ENCODE measurements at regions not wholly inside any gene's neighbourhood (a gene's known extent, or its start where the extent isn't known, plus 50 kb on each side); places are given as distances from the start of the nearest gene placed in this dataset.

GRCh38 chr20:60950561-60950960, 301.5 kb upstream of the CDH4 start:
- no peaks in the 10 kb centered on the region for H3K27me3 Mint-ChIP-seq
- no peak overlapping the region for H3K27ac Mint-ChIP-seq
- DNase-seq (ENCODE audit: low spot score in 2 of 2) (no peak), ATAC-seq (ENCODE audit: low read depth) (no peak)
- H3K4me1 Mint-ChIP-seq = no peaks in the 10 kb centered on the region
- no peaks in the 10 kb centered on the region for H3K36me3 Mint-ChIP-seq
- no peak overlapping the region for H3K4me3 Mint-ChIP-seq
- peaks cover 13% of the 10 kb centered on the region for H3K9me3 Mint-ChIP-seq

- DNase-seq (ENCODE audit: low spot score in 2 of 2) = no peak
Measured at GRCh38 chr20:60950974-60951373, 301.1 kb upstream of the CDH4 start.

GRCh38 chr20:60952861-60953260, 299.2 kb upstream of the CDH4 start:
- Mint-ChIP-seq H3K27ac (no peak overlapping the region), H3K9me3 (peaks cover 12% of the 10 kb centered on the region), H3K27me3 (no peaks in the 10 kb centered on the region), H3K36me3 (no peaks in the 10 kb centered on the region), H3K4me3 (no peak overlapping the region), H3K4me1 (no peaks in the 10 kb centered on the region)
- ATAC-seq (ENCODE audit: low read depth) = no peak
- DNase-seq (ENCODE audit: low spot score in 2 of 2) = no peak

More at GRCh38 chr20:60950974-60951373, 301.1 kb upstream of the CDH4 start:
- no peak overlapping the region for H3K27ac Mint-ChIP-seq
- H3K36me3 Mint-ChIP-seq = no peaks in the 10 kb centered on the region
- H3K4me1 Mint-ChIP-seq = no peaks in the 10 kb centered on the region
- ATAC-seq (ENCODE audit: low read depth) = no peak
- H3K27me3 Mint-ChIP-seq = no peaks in the 10 kb centered on the region
- no peak overlapping the region for H3K4me3 Mint-ChIP-seq
- peaks cover 13% of the 10 kb centered on the region for H3K9me3 Mint-ChIP-seq

GRCh38 chr20:60953321-60953720, 298.7 kb upstream of the CDH4 start:
- no peak for DNase-seq (ENCODE audit: low spot score in 2 of 2)
- Mint-ChIP-seq H3K27me3 (no peaks in the 10 kb centered on the region), H3K27ac (no peak overlapping the region)

GRCh38 chr20:60955706-60956105, 296.4 kb upstream of the CDH4 start:
- H3K36me3 Mint-ChIP-seq = no peaks in the 10 kb centered on the region
- ATAC-seq (ENCODE audit: low read depth) (no peak), DNase-seq (ENCODE audit: low spot score in 2 of 2) (no peak)
- H3K4me3 Mint-ChIP-seq = no peak overlapping the region
- H3K4me1 Mint-ChIP-seq = no peaks in the 10 kb centered on the region
- H3K27me3 Mint-ChIP-seq = no peaks in the 10 kb centered on the region
- peaks cover 9% of the 10 kb centered on the region for H3K9me3 Mint-ChIP-seq
- H3K27ac Mint-ChIP-seq = no peak overlapping the region

More at GRCh38 chr20:60953321-60953720, 298.7 kb upstream of the CDH4 start:
- Mint-ChIP-seq H3K4me3 (no peak overlapping the region), H3K4me1 (no peaks in the 10 kb centered on the region), H3K36me3 (no peaks in the 10 kb centered on the region), H3K9me3 (peaks cover 12% of the 10 kb centered on the region)
- no peak for ATAC-seq (ENCODE audit: low read depth)

GRCh38 chr20:60956194-60956593, 295.9 kb upstream of the CDH4 start:
- no peaks in the 10 kb centered on the region for H3K36me3 Mint-ChIP-seq
- H3K9me3 Mint-ChIP-seq = peaks cover 9% of the 10 kb centered on the region
- DNase-seq (ENCODE audit: low spot score in 2 of 2) (no peak), ATAC-seq (ENCODE audit: low read depth) (no peak)
- H3K27me3 Mint-ChIP-seq = no peaks in the 10 kb centered on the region
- no peaks in the 10 kb centered on the region for H3K4me1 Mint-ChIP-seq
- H3K4me3 Mint-ChIP-seq = no peak overlapping the region
- no peak overlapping the region for H3K27ac Mint-ChIP-seq

- Mint-ChIP-seq H3K4me1 (no peaks in the 10 kb centered on the region), H3K27me3 (no peaks in the 10 kb centered on the region), H3K4me3 (no peak overlapping the region), H3K9me3 (peaks cover 5% of the 10 kb centered on the region), H3K36me3 (no peaks in the 10 kb centered on the region), H3K27ac (no peak overlapping the region)
- DNase-seq (ENCODE audit: low spot score in 2 of 2) = no peak
- no peak for ATAC-seq (ENCODE audit: low read depth)
Measured at GRCh38 chr20:60957621-60958020, 294.4 kb upstream of the CDH4 start.

- peaks cover 2% of the 10 kb centered on the region for H3K9me3 Mint-ChIP-seq
- no peak for ATAC-seq (ENCODE audit: low read depth)
- DNase-seq (ENCODE audit: low spot score in 2 of 2) = no peak
Measured at GRCh38 chr20:60959971-60960370, 292.1 kb upstream of the CDH4 start.

GRCh38 chr20:60960500-60960899, 291.6 kb upstream of the CDH4 start:
- Mint-ChIP-seq H3K36me3 (no peaks in the 10 kb centered on the region), H3K4me3 (no peak overlapping the region), H3K27ac (no peak overlapping the region), H3K9me3 (peaks cover 2% of the 10 kb centered on the region), H3K27me3 (no peaks in the 10 kb centered on the region), H3K4me1 (no peaks in the 10 kb centered on the region)
- ATAC-seq (ENCODE audit: low read depth) (no peak), DNase-seq (ENCODE audit: low spot score in 2 of 2) (no peak)

More at GRCh38 chr20:60959971-60960370, 292.1 kb upstream of the CDH4 start:
- no peaks in the 10 kb centered on the region for H3K27me3 Mint-ChIP-seq
- no peaks in the 10 kb centered on the region for H3K36me3 Mint-ChIP-seq
- no peak overlapping the region for H3K4me3 Mint-ChIP-seq
- H3K27ac Mint-ChIP-seq = no peak overlapping the region
- no peaks in the 10 kb centered on the region for H3K4me1 Mint-ChIP-seq

- H3K27me3 Mint-ChIP-seq = no peaks in the 10 kb centered on the region
Measured at GRCh38 chr20:60961551-60961950, 290.5 kb upstream of the CDH4 start.

GRCh38 chr20:60962367-60963045, 289.6 kb upstream of the CDH4 start:
- DNase-seq (ENCODE audit: low spot score in 2 of 2) (no peak), ATAC-seq (ENCODE audit: low read depth) (no peak)
- no peaks in the 10 kb centered on the region for H3K27me3 Mint-ChIP-seq
- H3K4me1 Mint-ChIP-seq = no peaks in the 10 kb centered on the region
- H3K4me3 Mint-ChIP-seq = no peak overlapping the region
- H3K36me3 Mint-ChIP-seq = no peaks in the 10 kb centered on the region
- H3K27ac Mint-ChIP-seq = no peak overlapping the region
- peaks cover 2% of the 10 kb centered on the region for H3K9me3 Mint-ChIP-seq

More at GRCh38 chr20:60961551-60961950, 290.5 kb upstream of the CDH4 start:
- Mint-ChIP-seq H3K4me1 (no peaks in the 10 kb centered on the region), H3K9me3 (peaks cover 2% of the 10 kb centered on the region), H3K4me3 (no peak overlapping the region), H3K36me3 (no peaks in the 10 kb centered on the region), H3K27ac (no peak overlapping the region)
- ATAC-seq (ENCODE audit: low read depth) (no peak), DNase-seq (ENCODE audit: low spot score in 2 of 2) (no peak)

- H3K4me3 Mint-ChIP-seq = no peak overlapping the region
Measured at GRCh38 chr20:60963146-60963545, 288.9 kb upstream of the CDH4 start.

GRCh38 chr20:60964911-60965310, 287.1 kb upstream of the CDH4 start:
- Mint-ChIP-seq H3K27ac (no peak overlapping the region), H3K27me3 (peaks cover 2% of the 10 kb centered on the region), H3K4me1 (no peaks in the 10 kb centered on the region), H3K36me3 (no peaks in the 10 kb centered on the region), H3K9me3 (no peaks in the 10 kb centered on the region), H3K4me3 (no peak overlapping the region)
- DNase-seq (ENCODE audit: low spot score in 2 of 2) (no peak), ATAC-seq (ENCODE audit: low read depth) (no peak)

More at GRCh38 chr20:60963146-60963545, 288.9 kb upstream of the CDH4 start:
- Mint-ChIP-seq H3K36me3 (no peaks in the 10 kb centered on the region), H3K4me1 (no peaks in the 10 kb centered on the region), H3K9me3 (peaks cover 2% of the 10 kb centered on the region), H3K27me3 (no peaks in the 10 kb centered on the region), H3K27ac (no peak overlapping the region)
- ATAC-seq (ENCODE audit: low read depth) (no peak), DNase-seq (ENCODE audit: low spot score in 2 of 2) (no peak)

- Mint-ChIP-seq H3K4me3 (no peak overlapping the region), H3K36me3 (no peaks in the 10 kb centered on the region), H3K9me3 (no peaks in the 10 kb centered on the region), H3K27me3 (peaks cover 2% of the 10 kb centered on the region), H3K27ac (no peak overlapping the region), H3K4me1 (no peaks in the 10 kb centered on the region)
- ATAC-seq (ENCODE audit: low read depth) (no peak), DNase-seq (ENCODE audit: low spot score in 2 of 2) (no peak)
Measured at GRCh38 chr20:60966031-60966430, 286.0 kb upstream of the CDH4 start.

- DNase-seq (ENCODE audit: low spot score in 2 of 2) = no peak
- Mint-ChIP-seq H3K27me3 (peaks cover 2% of the 10 kb centered on the region), H3K4me3 (no peak overlapping the region), H3K4me1 (no peaks in the 10 kb centered on the region), H3K9me3 (no peaks in the 10 kb centered on the region), H3K27ac (no peak overlapping the region), H3K36me3 (no peaks in the 10 kb centered on the region)
- no peak for ATAC-seq (ENCODE audit: low read depth)
Measured at GRCh38 chr20:60966766-60967165, 285.3 kb upstream of the CDH4 start.
